Neural cell (in vitro differentiated cells): ENCODE measurements at regions not wholly inside any gene's neighbourhood (a gene's known extent, or its start where the extent isn't known, plus 50 kb on each side); places are given as distances from the start of the nearest gene placed in this dataset.

ENCODE experiments used
- CTCF ChIP-seq: fragments of 450-650 bp; IDR thresholded peaks from 2 replicates; pipeline ENCODE4 v1.5.1; 2014; ENCODE audit warnings: antibody characterized with exemption, mild to moderate bottlenecking, moderate library complexity; ENCODE audit not compliant: poor library complexity, severe bottlenecking
- MXI1 ChIP-seq: fragments of 450-650 bp; conservative IDR thresholded peaks from 2 replicates; pipeline ENCODE4 v1.6.1; 2014; ENCODE audit warnings: antibody characterized with exemption, mild to moderate bottlenecking; ENCODE audit not compliant: poor library complexity, severe bottlenecking
- POLR2AphosphoS5 ChIP-seq: IDR thresholded peaks from 2 replicates; pipeline ENCODE4 v1.6.1; 2012
- RAD21 ChIP-seq: fragments of 450-650 bp; conservative IDR thresholded peaks from 2 replicates; pipeline ENCODE4 v1.6.1; 2014; ENCODE audit warnings: antibody characterized with exemption, mild to moderate bottlenecking, moderate library complexity
- TAF1 ChIP-seq: IDR thresholded peaks from 2 replicates; pipeline ENCODE4 v1.6.1; 2012; ENCODE audit warnings: low read depth

GRCh38 chr2:64792300-64792699 is 138.6 kb upstream of the SERTAD2 start:
- TF ChIP-seq CTCF: no peak
- TF ChIP-seq POLR2AphosphoS5: no peak
- TF ChIP-seq TAF1: no peak
- no peak for TF ChIP-seq MXI1
- no peak for TF ChIP-seq RAD21
